Astrocyte (in vitro differentiated cells and primary cell): ENCODE measurements at regions not wholly inside any gene's neighbourhood (a gene's known extent, or its start where the extent isn't known, plus 50 kb on each side); places are given as distances from the start of the nearest gene placed in this dataset.
"Not testable (repeated sequence)": the region's sequence is repeated elsewhere in the genome, so short reads cannot be mapped to it uniquely, and the experiment has no call there.

Source experiments
- DNase-seq: peaks from one replicate; pipeline ENCODE4 v3.0.0-alpha.2; 2010; ENCODE audit warnings: low read depth
- FAIRE-seq: peaks from 2 replicates; lab custom pipeline; 2011; peaks lifted over from hg19 to GRCh38; lab: Jason Lieb, UNC
- H2AFZ ChIP-seq: 2 replicates; pipeline ENCODE4 v1.6.0; 2012; ENCODE audit warnings: low read depth, low read length, inconsistent platforms
- H3K27ac ChIP-seq: 2 replicates; pipeline ENCODE4 v1.5.1; 2011; ENCODE audit warnings: low read depth, low read length, inconsistent platforms
- H3K27me3 ChIP-seq: 2 replicates; pipeline ENCODE4 v1.6.0; 2011; ENCODE audit warnings: low read length, inconsistent platforms; ENCODE audit not compliant: insufficient read depth
- H3K36me3 ChIP-seq: 2 replicates; pipeline ENCODE4 v1.5.1; 2011; ENCODE audit warnings: low read length, inconsistent platforms; ENCODE audit not compliant: insufficient read depth
- H3K4me1 ChIP-seq: 2 replicates; pipeline ENCODE4 v1.5.1; 2011; ENCODE audit warnings: low read length, inconsistent platforms; ENCODE audit not compliant: insufficient read depth
- H3K4me2 ChIP-seq: 2 replicates; pipeline ENCODE4 v1.6.0; 2012; ENCODE audit warnings: low read length, inconsistent platforms
- H3K4me3 ChIP-seq: 2 replicates; pipeline ENCODE4 v1.5.1; 2011; ENCODE audit warnings: low read depth, mild to moderate bottlenecking, low read length, inconsistent platforms; ENCODE audit not compliant: insufficient read depth
- H3K79me2 ChIP-seq: 2 replicates; pipeline ENCODE4 v1.6.0; 2012; ENCODE audit warnings: mild to moderate bottlenecking, low read length, inconsistent platforms; ENCODE audit not compliant: insufficient read depth
- H3K9ac ChIP-seq: 2 replicates; pipeline ENCODE4 v1.6.0; 2012; ENCODE audit warnings: mild to moderate bottlenecking, low read length, inconsistent platforms
- H3K9me3 ChIP-seq: 2 replicates; pipeline ENCODE4 v1.5.1; 2012; ENCODE audit warnings: low read depth, mild to moderate bottlenecking, low read length, inconsistent platforms; ENCODE audit not compliant: insufficient read depth
- H4K20me1 ChIP-seq: 2 replicates; pipeline ENCODE4 v1.6.0; 2012; ENCODE audit warnings: low read length, inconsistent platforms; ENCODE audit not compliant: insufficient read depth
- H3K27ac Mint-ChIP-seq: one replicate; pipeline ENCODE4 v1.8.0; 2021; ENCODE audit warnings: mild to moderate bottlenecking, mixed read lengths; ENCODE audit not compliant: unreplicated experiment
- H3K27me3 Mint-ChIP-seq: one replicate; pipeline ENCODE4 v1.8.0; 2021; ENCODE audit warnings: low read depth, mixed read lengths; ENCODE audit not compliant: unreplicated experiment
- H3K36me3 Mint-ChIP-seq: one replicate; pipeline ENCODE4 v1.8.0; 2021; ENCODE audit warnings: low read depth, mixed read lengths; ENCODE audit not compliant: unreplicated experiment
- H3K4me1 Mint-ChIP-seq: one replicate; pipeline ENCODE4 v1.8.0; 2021; ENCODE audit warnings: low read depth, mixed read lengths; ENCODE audit not compliant: unreplicated experiment
- H3K4me3 Mint-ChIP-seq: one replicate; pipeline ENCODE4 v1.8.0; 2021; ENCODE audit warnings: mild to moderate bottlenecking, moderate library complexity, mixed read lengths; ENCODE audit not compliant: unreplicated experiment
- H3K9me3 Mint-ChIP-seq: one replicate; pipeline ENCODE4 v1.8.0; 2021; ENCODE audit warnings: mild to moderate bottlenecking, mixed read lengths; ENCODE audit not compliant: unreplicated experiment
- EZH2 ChIP-seq: IDR thresholded peaks from 2 replicates; pipeline ENCODE4 v1.6.1; 2012; ENCODE audit warnings: mild to moderate bottlenecking, low read length, inconsistent platforms; ENCODE audit not compliant: insufficient read depth
- TF ChIP-seq, protein P1 (sequence below): IDR thresholded peaks from 2 replicates; pipeline ENCODE4 v1.5.1; 2011; ENCODE audit warnings: low read depth, mild to moderate bottlenecking, inconsistent platforms, low read length, moderate library complexity; ENCODE audit not compliant: insufficient read depth

DNA sequence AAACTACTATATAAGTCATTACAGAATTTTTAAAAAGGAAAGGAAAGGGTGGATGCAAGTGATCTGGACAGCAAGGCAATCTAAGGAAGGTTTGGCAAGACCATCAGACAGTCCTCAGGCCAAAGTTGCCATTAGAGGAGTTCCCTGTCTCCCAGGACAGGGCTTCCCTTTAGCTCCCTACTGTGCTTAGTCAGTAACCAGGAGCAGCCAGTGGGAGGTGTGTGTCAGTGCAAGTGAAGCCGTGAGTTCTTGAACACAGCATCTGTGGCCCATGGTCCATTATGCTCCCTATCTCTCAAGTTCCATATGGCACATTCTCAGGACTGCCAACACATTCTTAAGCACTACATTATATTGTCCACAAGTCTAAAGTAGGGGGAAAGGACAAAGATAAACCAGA, 175.2 kb upstream of the FAM174A start:
- H3K27me3 Mint-ChIP-seq, H3K36me3 ChIP-seq, H3K36me3 Mint-ChIP-seq, H3K9me3 Mint-ChIP-seq, H3K4me3 Mint-ChIP-seq, FAIRE-seq, H3K4me1 ChIP-seq, H2AFZ ChIP-seq, H4K20me1 ChIP-seq, H3K27me3 ChIP-seq, H3K79me2 ChIP-seq, H3K4me2 ChIP-seq, H3K27ac ChIP-seq, H3K27ac Mint-ChIP-seq, H3K4me1 Mint-ChIP-seq, DNase-seq, H3K9me3 ChIP-seq, H3K4me3 ChIP-seq, H3K9ac ChIP-seq: not testable (repeated sequence)

DNA sequence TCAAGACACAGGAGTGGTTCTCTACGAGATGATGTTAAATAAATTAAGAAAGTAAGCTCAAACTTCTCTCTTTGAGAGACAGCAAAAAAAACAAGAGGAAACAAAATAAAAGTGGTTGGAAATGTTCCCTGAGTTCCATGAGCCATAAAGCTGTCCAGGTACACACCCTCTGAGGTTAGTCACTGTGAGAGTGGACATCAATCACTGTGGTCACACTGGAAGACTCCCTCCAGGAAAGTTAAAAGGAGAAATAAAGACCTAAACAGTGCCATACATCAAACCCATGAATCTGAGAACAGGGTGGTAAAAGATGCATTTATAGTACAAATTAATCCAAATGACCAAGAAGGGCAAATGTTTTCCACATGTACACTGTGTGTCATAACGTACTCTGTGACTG, 188.9 kb upstream of the FAM174A start:
- not testable (repeated sequence) for H3K36me3 ChIP-seq, H3K27me3 ChIP-seq, H3K4me3 ChIP-seq, H3K4me1 ChIP-seq, H2AFZ ChIP-seq, H3K9me3 Mint-ChIP-seq, H3K4me2 ChIP-seq, H3K36me3 Mint-ChIP-seq, H3K27me3 Mint-ChIP-seq, H4K20me1 ChIP-seq, H3K27ac Mint-ChIP-seq, DNase-seq, H3K27ac ChIP-seq, H3K9me3 ChIP-seq, H3K4me3 Mint-ChIP-seq, H3K9ac ChIP-seq, H3K79me2 ChIP-seq, H3K4me1 Mint-ChIP-seq
- FAIRE-seq = peak; percentile 54

DNA sequence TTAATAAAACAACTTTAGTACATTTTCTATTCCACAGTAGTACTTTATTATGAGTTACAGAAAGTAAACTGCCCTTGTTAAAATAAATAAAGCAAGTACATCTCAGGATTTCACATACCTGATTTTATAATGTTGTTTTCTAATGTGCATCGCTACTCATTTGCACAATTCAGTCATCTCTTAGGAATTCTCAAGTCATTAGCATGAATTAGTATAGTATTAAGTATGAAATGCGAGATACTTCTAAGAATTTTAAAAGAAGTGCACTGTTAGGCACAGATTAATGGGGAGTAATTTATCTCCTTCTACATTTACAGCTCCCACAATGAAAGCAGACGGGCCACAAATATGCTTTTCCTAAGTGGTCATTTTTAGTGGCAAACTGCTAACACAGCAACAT, 193.7 kb upstream of the FAM174A start:
- H3K27ac ChIP-seq, H3K9me3 ChIP-seq, H3K4me2 ChIP-seq, H3K27me3 Mint-ChIP-seq, H3K79me2 ChIP-seq, H3K4me3 Mint-ChIP-seq, H3K4me1 ChIP-seq, H4K20me1 ChIP-seq, H3K4me1 Mint-ChIP-seq, H3K36me3 Mint-ChIP-seq, H3K9ac ChIP-seq, H3K9me3 Mint-ChIP-seq, H2AFZ ChIP-seq, H3K36me3 ChIP-seq, DNase-seq, H3K27ac Mint-ChIP-seq, H3K4me3 ChIP-seq, H3K27me3 ChIP-seq: not testable (repeated sequence)
- peak; percentile 73 for FAIRE-seq

DNA sequence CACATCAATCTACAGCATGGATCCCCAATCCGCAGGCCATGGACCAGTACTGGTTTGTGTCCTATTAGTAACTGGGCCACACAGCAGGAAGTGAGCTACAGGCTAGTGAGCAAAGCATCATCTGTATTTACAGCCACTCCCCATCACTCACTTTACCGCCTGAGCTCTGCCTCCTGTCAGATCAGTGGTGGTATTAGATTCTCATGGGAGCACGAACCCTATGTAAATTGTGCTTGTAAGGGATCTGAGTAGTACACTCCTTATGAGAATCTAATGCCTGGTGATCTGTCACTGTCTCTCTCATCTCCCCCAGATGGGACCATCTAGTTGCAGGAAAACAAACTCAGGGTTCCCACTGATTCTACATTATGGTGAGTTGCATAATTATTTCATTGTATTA, 212.7 kb upstream of the FAM174A start:
- no peaks in the 10 kb centered on the region for H3K36me3 Mint-ChIP-seq
- H3K9me3 Mint-ChIP-seq = no peaks in the 10 kb centered on the region
- Histone ChIP-seq H4K20me1 (no peaks in the 10 kb centered on the region), H3K27me3 (no peaks in the 10 kb centered on the region), H3K27ac (no peak overlapping the region), H3K4me3 (no peak overlapping the region), H3K36me3 (no peaks in the 10 kb centered on the region), H3K9me3 (no peaks in the 10 kb centered on the region), H2AFZ (no peak overlapping the region), H3K4me1 (no peaks in the 10 kb centered on the region), H3K79me2 (no peaks in the 10 kb centered on the region), H3K9ac (no peak overlapping the region), H3K4me2 (no peak overlapping the region)
- TF ChIP-seq, protein P1, sequence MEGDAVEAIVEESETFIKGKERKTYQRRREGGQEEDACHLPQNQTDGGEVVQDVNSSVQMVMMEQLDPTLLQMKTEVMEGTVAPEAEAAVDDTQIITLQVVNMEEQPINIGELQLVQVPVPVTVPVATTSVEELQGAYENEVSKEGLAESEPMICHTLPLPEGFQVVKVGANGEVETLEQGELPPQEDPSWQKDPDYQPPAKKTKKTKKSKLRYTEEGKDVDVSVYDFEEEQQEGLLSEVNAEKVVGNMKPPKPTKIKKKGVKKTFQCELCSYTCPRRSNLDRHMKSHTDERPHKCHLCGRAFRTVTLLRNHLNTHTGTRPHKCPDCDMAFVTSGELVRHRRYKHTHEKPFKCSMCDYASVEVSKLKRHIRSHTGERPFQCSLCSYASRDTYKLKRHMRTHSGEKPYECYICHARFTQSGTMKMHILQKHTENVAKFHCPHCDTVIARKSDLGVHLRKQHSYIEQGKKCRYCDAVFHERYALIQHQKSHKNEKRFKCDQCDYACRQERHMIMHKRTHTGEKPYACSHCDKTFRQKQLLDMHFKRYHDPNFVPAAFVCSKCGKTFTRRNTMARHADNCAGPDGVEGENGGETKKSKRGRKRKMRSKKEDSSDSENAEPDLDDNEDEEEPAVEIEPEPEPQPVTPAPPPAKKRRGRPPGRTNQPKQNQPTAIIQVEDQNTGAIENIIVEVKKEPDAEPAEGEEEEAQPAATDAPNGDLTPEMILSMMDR = no peak
- TF ChIP-seq EZH2 = no peak
- no peak for DNase-seq
- H3K27ac Mint-ChIP-seq = no peak overlapping the region
- no peaks in the 10 kb centered on the region for H3K27me3 Mint-ChIP-seq
- no peaks in the 10 kb centered on the region for H3K4me1 Mint-ChIP-seq
- no peak overlapping the region for H3K4me3 Mint-ChIP-seq
- no peak for FAIRE-seq
